Gastrocnemius medialis (tissue), 4 donors: ENCODE measurements at regions not wholly inside any gene's neighbourhood (a gene's known extent, or its start where the extent isn't known, plus 50 kb on each side); places are given as distances from the start of the nearest gene placed in this dataset.

Source experiments
- CTCF ChIP-seq, 5 experiments: fragments of 450-650 bp in 3 of 5; fragments of 200-600 bp in 2 of 5; sonication (generic) in 2 of 5; IDR thresholded peaks in 4 of 5; conservative IDR thresholded peaks in 1 of 5; 1 replicate in 4 of 5; 2 replicates in 1 of 5; pipeline ENCODE4 v1.5.1; 2016 to 2019; ENCODE audit warnings: antibody characterized with exemption in 5 of 5, mild to moderate bottlenecking in 3 of 5, moderate library complexity in 3 of 5
- POLR2A ChIP-seq, 2 donors: fragments of 450-650 bp; IDR thresholded peaks; one replicate each; pipeline ENCODE4 v1.6.1; 2017; ENCODE audit warnings: antibody characterized with exemption in 2 of 2, mild to moderate bottlenecking in 2 of 2, moderate library complexity in 2 of 2

- TF ChIP-seq POLR2A (IDR thresholded peaks at IDR 0.05): no peak
- TF ChIP-seq CTCF (IDR thresholded peaks at IDR 0.05 in 4 of 5, conservative IDR thresholded peaks at IDR 0.05 in 1 of 5): no peak
Measured at GRCh38 chr3:127036209-127037020, 53.5 kb downstream of the PLXNA1 start.
